Tibial nerve (tissue), 4 donors: ENCODE measurements at regions not wholly inside any gene's neighbourhood (a gene's known extent, or its start where the extent isn't known, plus 50 kb on each side); places are given as distances from the start of the nearest gene placed in this dataset.
A peak's percentile ranks its signal among the peaks of the same experiment; 100 is the strongest.
"Not testable (repeated sequence)": the region's sequence is repeated elsewhere in the genome, so short reads cannot be mapped to it uniquely, and the experiment has no call there.

Source experiments
- DNase-seq, 2 donors: peaks; one replicate each; pipeline ENCODE4 v3.0.0-alpha.2; 2019; ENCODE audit warnings: low spot score in 2 of 2
- H3K27ac ChIP-seq, 4 donors: fragments of 200-600 bp; sonication (generic) in 3 of 4; one replicate each; pipeline ENCODE4 v1.5.1; 2017 to 2019; ENCODE audit warnings: mild to moderate bottlenecking in 1 of 4
- H3K27me3 ChIP-seq, 2 donors: fragments of 200-600 bp; sonication (generic) in 1 of 2; one replicate each; pipeline versions ENCODE4 v1.5.1 to v1.6.0; 2017 to 2019
- H3K36me3 ChIP-seq, 3 donors: fragments of 200-600 bp; sonication (generic); one replicate each; pipeline ENCODE4 v1.5.1; 2018 to 2019
- H3K4me1 ChIP-seq, 4 donors: fragments of 200-600 bp; sonication (generic) in 3 of 4; one replicate each; pipeline ENCODE4 v1.5.1; 2017 to 2019
- H3K4me3 ChIP-seq, 4 donors: fragments of 200-600 bp; sonication (generic) in 3 of 4; one replicate each; pipeline ENCODE4 v1.5.1; 2017 to 2019; ENCODE audit warnings: mild to moderate bottlenecking in 1 of 4, moderate library complexity in 1 of 4
- H3K9me3 ChIP-seq, 4 donors: fragments of 200-600 bp; sonication (generic) in 3 of 4; one replicate each; pipeline ENCODE4 v1.5.1; 2017 to 2019
- EP300 ChIP-seq, 2 donors: sonication (generic); formaldehyde crosslinking; IDR thresholded peaks; one replicate each; pipeline ENCODE4 v1.6.1; 2017; ENCODE audit warnings: antibody characterized with exemption in 2 of 2, mild to moderate bottlenecking in 1 of 2
- POLR2A ChIP-seq, 2 donors: fragments of 450-650 bp; IDR thresholded peaks; one replicate each; pipeline ENCODE4 v1.6.1; 2017; ENCODE audit warnings: antibody characterized with exemption in 2 of 2, mild to moderate bottlenecking in 2 of 2, moderate library complexity in 2 of 2
- WGBS, 2 donors: methylation state at CpG; one replicate each; pipeline ENCODE4 v1.1.5; 2018; 5-methylcytosine and 5-hydroxymethylcytosine counted together
- TF ChIP-seq, protein P1 (sequence below), 5 experiments: fragments of 200-600 bp in 3 of 5; fragments of 450-650 bp in 2 of 5; sonication (generic) in 3 of 5; IDR thresholded peaks; one replicate each; pipeline ENCODE4 v1.5.1; 2016 to 2019; ENCODE audit warnings: antibody characterized with exemption in 5 of 5, mild to moderate bottlenecking in 3 of 5, moderate library complexity in 2 of 5

DNA sequence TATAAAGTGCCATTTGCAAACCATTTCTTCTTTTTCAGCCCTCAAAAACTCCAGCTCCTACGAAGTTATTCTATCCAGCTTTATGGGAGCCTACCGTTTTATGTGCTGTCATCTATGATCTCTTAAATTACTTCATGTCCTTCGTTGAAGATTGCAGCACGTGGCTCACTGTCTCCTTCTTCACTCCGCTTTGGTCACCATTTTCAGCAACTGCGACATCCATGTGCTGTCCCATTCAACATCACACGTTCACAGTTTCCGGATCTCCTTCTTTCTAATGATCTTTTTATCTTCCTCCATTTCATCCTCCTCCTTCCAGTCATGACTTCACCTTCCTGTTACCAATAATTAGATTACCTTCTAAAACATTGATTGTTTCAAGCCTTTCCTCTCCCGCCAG, 143.3 kb upstream of the KRAS start:
- DNase-seq: no peak
- peaks cover 0 to 3% (median 0%) of the 10 kb centered on the region in 4 donors for H3K9me3 ChIP-seq
- no peak overlapping the region for H3K4me3 ChIP-seq
- H3K27ac ChIP-seq: no peak overlapping the region
- TF ChIP-seq POLR2A (IDR thresholded peaks at IDR 0.05): no peak
- no peak for TF ChIP-seq EP300 (IDR thresholded peaks at IDR 0.05)
- TF ChIP-seq, protein P1, sequence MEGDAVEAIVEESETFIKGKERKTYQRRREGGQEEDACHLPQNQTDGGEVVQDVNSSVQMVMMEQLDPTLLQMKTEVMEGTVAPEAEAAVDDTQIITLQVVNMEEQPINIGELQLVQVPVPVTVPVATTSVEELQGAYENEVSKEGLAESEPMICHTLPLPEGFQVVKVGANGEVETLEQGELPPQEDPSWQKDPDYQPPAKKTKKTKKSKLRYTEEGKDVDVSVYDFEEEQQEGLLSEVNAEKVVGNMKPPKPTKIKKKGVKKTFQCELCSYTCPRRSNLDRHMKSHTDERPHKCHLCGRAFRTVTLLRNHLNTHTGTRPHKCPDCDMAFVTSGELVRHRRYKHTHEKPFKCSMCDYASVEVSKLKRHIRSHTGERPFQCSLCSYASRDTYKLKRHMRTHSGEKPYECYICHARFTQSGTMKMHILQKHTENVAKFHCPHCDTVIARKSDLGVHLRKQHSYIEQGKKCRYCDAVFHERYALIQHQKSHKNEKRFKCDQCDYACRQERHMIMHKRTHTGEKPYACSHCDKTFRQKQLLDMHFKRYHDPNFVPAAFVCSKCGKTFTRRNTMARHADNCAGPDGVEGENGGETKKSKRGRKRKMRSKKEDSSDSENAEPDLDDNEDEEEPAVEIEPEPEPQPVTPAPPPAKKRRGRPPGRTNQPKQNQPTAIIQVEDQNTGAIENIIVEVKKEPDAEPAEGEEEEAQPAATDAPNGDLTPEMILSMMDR (IDR thresholded peaks at IDR 0.05): no peak
- H3K27me3 ChIP-seq: no peaks in the 10 kb centered on the region
- no peaks in the 10 kb centered on the region for H3K36me3 ChIP-seq
- 89 to 90% methylated on average over 9 of the region's 9 CpGs for WGBS, 2 donors
- no peaks in the 10 kb centered on the region for H3K4me1 ChIP-seq

DNA sequence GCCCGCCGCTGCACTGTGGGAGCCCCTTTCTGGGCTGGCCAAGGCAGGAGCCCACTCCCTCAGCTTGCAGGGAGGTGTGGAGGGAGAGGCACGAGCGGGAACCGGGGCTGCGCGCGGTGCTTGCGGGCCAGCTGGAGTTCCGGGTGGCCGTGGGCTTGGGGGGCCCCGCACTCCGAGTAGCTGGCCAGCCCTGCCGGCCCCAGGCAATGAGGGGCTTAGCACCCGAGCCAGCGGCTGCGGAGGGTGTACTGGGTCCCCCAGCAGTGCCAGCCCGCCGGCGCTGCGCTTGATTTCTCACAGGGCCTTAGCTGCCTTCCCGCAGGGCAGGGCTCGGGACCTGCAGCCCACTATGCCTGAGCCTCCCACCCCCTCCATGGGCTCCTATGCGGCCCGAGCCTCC, 140.6 kb upstream of the KRAS start:
- not testable (repeated sequence) for H3K27me3 ChIP-seq, DNase-seq, H3K36me3 ChIP-seq, H3K9me3 ChIP-seq, H3K4me1 ChIP-seq, H3K27ac ChIP-seq, H3K4me3 ChIP-seq
- WGBS, 2 donors: 95 to 97% methylated on average over 7 to 13 of the region's 25 CpGs

- TF ChIP-seq POLR2A (IDR thresholded peaks at IDR 0.05): no peak
- TF ChIP-seq, protein P1 (IDR thresholded peaks at IDR 0.05): no peak
- TF ChIP-seq EP300 (IDR thresholded peaks at IDR 0.05): no peak
- Histone ChIP-seq H3K4me1 (peaks cover 0 to 7% (median 6%) of the 10 kb centered on the region in 4 donors), H3K36me3 (no peaks in the 10 kb centered on the region), H3K4me3 (no peak overlapping the region), H3K27ac (no peak overlapping the region), H3K27me3 (no peaks in the 10 kb centered on the region), H3K9me3 (peaks cover 0 to 3% (median 0%) of the 10 kb centered on the region in 4 donors)
- no peak for DNase-seq
- WGBS, 2 donors: 68% methylated on average over 5 of the region's 5 CpGs
Measured at GRCh38 chr12:25388183-25388582, 137.5 kb upstream of the KRAS start.

DNA sequence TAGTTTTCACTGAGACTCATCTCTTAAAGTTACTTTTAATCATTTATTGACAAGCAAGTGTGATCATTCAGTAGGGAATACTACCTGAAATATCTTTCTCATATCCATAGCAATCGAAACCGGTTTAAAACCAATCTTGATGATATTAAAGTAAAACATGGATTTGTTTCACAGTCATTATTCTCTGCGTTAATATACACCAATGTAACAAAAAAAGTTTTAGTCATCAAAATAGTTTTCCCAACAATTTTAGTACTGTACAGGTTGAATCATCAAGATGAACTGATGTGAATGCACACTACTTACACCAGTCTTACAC, 137.0 kb upstream of the KRAS start:
- peaks cover 0 to 3% (median 0%) of the 10 kb centered on the region in 4 donors for H3K9me3 ChIP-seq
- peak overlapping the region in 1 of 4 donors; percentile 99 for H3K27ac ChIP-seq
- H3K27me3 ChIP-seq: no peaks in the 10 kb centered on the region
- H3K4me3 ChIP-seq: no peak overlapping the region
- no peaks in the 10 kb centered on the region for H3K36me3 ChIP-seq
- 86 to 87% methylated on average over 3 of the region's 3 CpGs for WGBS, 2 donors
- no peak for DNase-seq
- peaks cover 0 to 7% (median 6%) of the 10 kb centered on the region in 4 donors for H3K4me1 ChIP-seq
- TF ChIP-seq POLR2A (IDR thresholded peaks at IDR 0.05) (no peak), EP300 (IDR thresholded peaks at IDR 0.05) (no peak)
- TF ChIP-seq, protein P1 (IDR thresholded peaks at IDR 0.05): no peak

DNA sequence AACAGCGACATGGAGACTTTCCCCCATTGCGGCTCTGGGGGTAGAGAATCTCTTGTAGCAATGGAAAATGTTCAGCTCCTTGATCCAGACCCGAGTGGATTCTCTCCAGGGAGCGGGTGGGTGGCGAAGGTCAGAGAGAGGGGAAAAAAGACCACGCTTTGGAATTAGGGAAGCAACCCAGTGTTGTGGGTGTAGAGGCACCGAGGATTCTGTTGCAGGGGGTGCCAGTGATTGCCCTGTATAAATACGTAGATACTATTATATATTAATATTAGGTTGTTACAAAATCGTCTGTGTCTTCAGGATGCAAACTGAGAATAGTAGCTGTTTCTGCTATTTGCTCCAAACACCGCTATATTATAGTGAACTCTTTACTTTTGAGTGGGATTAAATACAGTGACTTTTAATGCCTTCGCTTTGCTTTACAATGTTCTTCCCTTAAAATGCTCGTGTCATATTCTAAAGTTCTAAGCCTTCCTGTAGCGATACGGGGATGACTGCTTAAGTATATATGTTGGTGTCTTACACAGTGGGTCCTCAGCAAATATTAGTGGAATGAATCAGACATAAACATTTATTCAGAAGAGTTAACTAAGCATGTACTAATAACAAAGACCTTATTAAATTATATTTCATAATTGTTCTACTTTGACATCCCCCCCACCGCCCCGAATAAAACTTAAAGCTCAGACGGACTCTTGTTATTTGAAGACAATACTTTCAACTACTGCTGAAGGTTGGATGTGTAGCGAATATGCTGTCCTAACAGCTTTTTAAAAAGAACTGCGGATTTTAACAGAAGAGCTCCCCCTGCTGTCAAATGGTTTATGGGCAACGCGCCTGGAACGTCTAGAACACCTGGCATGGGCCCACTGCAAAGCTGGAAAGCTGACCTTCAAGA, 136.4 kb upstream of the KRAS start:
- no peaks in the 10 kb centered on the region for H3K27me3 ChIP-seq
- no peak for TF ChIP-seq POLR2A (IDR thresholded peaks at IDR 0.05)
- TF ChIP-seq EP300 (IDR thresholded peaks at IDR 0.05): peak in 1 of 2 donors; percentile 61
- TF ChIP-seq, protein P1 (IDR thresholded peaks at IDR 0.05): peak; percentile 72 to 87 (median 82)
- H3K4me3 ChIP-seq: peak overlapping the region; percentile 39 to 84 (median 75)
- 1 to 2% methylated on average over 22 of the region's 22 CpGs for WGBS, 2 donors
- peaks cover 0 to 7% (median 6%) of the 10 kb centered on the region in 4 donors for H3K4me1 ChIP-seq
- peak overlapping the region; percentile 99 to 100 (median 99) for H3K27ac ChIP-seq
- DNase-seq: peak; percentile 73 to 94
- H3K9me3 ChIP-seq: peaks cover 0 to 3% (median 0%) of the 10 kb centered on the region in 4 donors
- no peaks in the 10 kb centered on the region for H3K36me3 ChIP-seq
